H1 (cell line): ENCODE measurements at regions not wholly inside any gene's neighbourhood (a gene's known extent, or its start where the extent isn't known, plus 50 kb on each side); places are given as distances from the start of the nearest gene placed in this dataset.

Source experiments
- BACH1 ChIP-seq: IDR thresholded peaks from 2 replicates; pipeline ENCODE4 v1.6.1; 2012; ENCODE audit warnings: low read length, improper control_type of control experiment
- CTCF ChIP-seq, 3 experiments: IDR thresholded peaks; 1 replicate in 2 of 3; 2 replicates in 1 of 3; pipeline versions ENCODE4 v1.5.1 to v1.6.1; 2011; ENCODE audit warnings: low read length in 3 of 3, mild to moderate bottlenecking in 3 of 3, inconsistent platforms in 2 of 3, low read depth in 1 of 3, moderate library complexity in 1 of 3; ENCODE audit not compliant: insufficient read depth in 1 of 3; ENCODE audit errors: control extremely low read depth in 1 of 3
- EZH2 ChIP-seq: fragments of 200-600 bp; sonication (generic); IDR thresholded peaks from 2 replicates; pipeline ENCODE4 v1.7.1; 2012; ENCODE audit warnings: low read depth, mild to moderate bottlenecking, moderate library complexity, low read length, inconsistent platforms; ENCODE audit not compliant: severe bottlenecking
- HDAC6 ChIP-seq: IDR thresholded peaks from one replicate; pipeline ENCODE4 v1.7.1; 2012; ENCODE audit warnings: low read depth, mild to moderate bottlenecking, inconsistent platforms, low read length, moderate library complexity
- NRF1 ChIP-seq: IDR thresholded peaks from 2 replicates; pipeline ENCODE4 v1.6.1; 2011; ENCODE audit warnings: mild to moderate bottlenecking, low read depth, low read length, improper control_type of control experiment
- SRF ChIP-seq: IDR thresholded peaks from 2 replicates; pipeline ENCODE4 v1.6.1; 2011; ENCODE audit warnings: mild to moderate bottlenecking, low read depth, low read length, moderate library complexity
- TBP ChIP-seq: IDR thresholded peaks from 2 replicates; pipeline ENCODE4 v1.6.1; 2011; ENCODE audit warnings: low read depth, low read length, improper control_type of control experiment

DNA sequence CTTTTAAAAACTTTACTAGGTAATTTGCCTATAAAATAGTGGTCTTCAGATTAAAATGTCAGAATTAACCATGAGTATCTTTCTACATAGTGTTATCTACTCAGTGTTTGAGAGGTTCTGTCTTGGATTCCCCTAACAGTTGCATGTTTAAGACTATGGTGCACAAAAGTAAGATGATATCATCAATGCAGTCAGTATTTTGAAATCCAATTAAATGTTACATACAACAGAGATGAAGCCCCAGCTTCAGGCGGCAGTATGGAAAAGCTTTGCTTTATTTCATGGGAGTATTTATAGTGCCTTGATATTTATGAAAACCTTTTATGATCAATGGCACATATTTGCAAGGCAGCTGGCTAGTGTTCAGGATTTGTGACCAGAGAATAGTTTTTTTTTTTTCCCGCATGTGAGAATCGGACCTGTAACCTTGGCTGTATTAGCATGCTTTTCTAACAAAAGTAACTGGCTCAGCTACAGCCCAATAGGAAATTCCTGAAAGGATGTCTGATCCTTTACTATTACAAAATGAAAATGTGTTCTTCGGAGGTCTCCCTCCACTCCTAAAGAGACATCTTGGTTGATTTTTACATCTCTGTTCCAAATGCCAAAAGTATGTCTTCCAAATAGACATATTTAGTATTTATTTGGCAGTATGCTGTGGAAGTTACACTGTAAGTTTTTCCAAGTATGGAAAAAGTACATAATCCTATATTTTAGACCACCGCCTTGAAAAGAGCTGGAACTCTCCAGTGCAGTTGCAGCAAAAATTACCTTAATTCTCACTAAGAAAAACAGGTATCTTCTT, 319.3 kb upstream of the UBE2E3 start:
- TF ChIP-seq NRF1 (no peak), BACH1 (no peak), CTCF (IDR thresholded peaks at IDR 0.05; ENCODE audit: control extremely low read depth in 1 of 3, insufficient read depth in 1 of 3, low read depth in 1 of 3, low read length in 3 of 3) (no peak), EZH2 (no peak), SRF (no peak), TBP (no peak), HDAC6 (no peak)
